PFSK-1 (cell line): ENCODE measurements at regions not wholly inside any gene's neighbourhood (a gene's known extent, or its start where the extent isn't known, plus 50 kb on each side); places are given as distances from the start of the nearest gene placed in this dataset.

Experiments used
- FOXP2 ChIP-seq: optimal IDR thresholded peaks from 2 replicates; pipeline ENCODE3; 2011; ENCODE audit warnings: borderline replicate concordance, control low read depth, inconsistent platforms; ENCODE audit not compliant: insufficient read depth; ENCODE audit errors: extremely low read length, extremely low read depth
- POLR2AphosphoS5 ChIP-seq: IDR thresholded peaks from 2 replicates; pipeline ENCODE4 v1.6.1; 2012; ENCODE audit warnings: low read depth, mild to moderate bottlenecking, control low read depth, low read length, moderate library complexity
- REST ChIP-seq, 2 experiments: IDR thresholded peaks; 2 replicates each; pipeline versions ENCODE4 v1.6.1 to v1.8.0; 2011 to 2012; ENCODE audit warnings: low read depth in 2 of 2, low read length in 2 of 2, control low read depth in 1 of 2, inconsistent platforms in 1 of 2, mild to moderate bottlenecking in 1 of 2, moderate library complexity in 1 of 2; ENCODE audit not compliant: insufficient read depth in 1 of 2
- SIN3A ChIP-seq: IDR thresholded peaks from 2 replicates; pipeline ENCODE4 v1.6.1; 2012; ENCODE audit warnings: mild to moderate bottlenecking, low read length, moderate library complexity, borderline replicate concordance; ENCODE audit not compliant: insufficient read depth
- TAF1 ChIP-seq: IDR thresholded peaks from 2 replicates; pipeline ENCODE4 v1.6.1; 2012; ENCODE audit warnings: low read length, control low read depth, borderline replicate concordance; ENCODE audit not compliant: insufficient read depth

DNA sequence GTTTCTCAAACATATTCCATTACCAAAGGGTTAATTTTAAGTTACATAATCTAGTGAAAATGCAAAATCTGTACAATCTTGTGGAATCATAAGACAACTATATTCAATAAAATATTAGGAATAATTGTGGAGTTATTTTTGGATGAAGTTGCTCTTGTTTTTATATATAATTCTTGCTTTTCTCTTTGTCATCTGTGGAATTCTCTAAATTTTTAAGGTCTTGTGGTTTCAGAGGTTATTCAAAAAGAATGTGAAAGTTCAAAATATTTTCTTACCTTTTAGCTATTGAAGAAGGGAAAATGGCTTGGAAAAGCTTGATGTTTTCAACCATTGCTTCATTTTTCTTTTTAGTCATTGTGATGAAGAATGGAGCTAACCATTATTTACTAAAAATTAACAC is 552.1 kb downstream of the TFEC start:
- TF ChIP-seq REST (IDR thresholded peaks at IDR 0.05; ENCODE audit: insufficient read depth in 1 of 2, low read depth in 2 of 2, low read length in 2 of 2), result no peak
- no peak for TF ChIP-seq FOXP2
- no peak for TF ChIP-seq SIN3A
- TF ChIP-seq POLR2AphosphoS5, result no peak

- TF ChIP-seq REST (IDR thresholded peaks at IDR 0.05; ENCODE audit: insufficient read depth in 1 of 2, low read depth in 2 of 2, low read length in 2 of 2) (no peak), FOXP2 (no peak), POLR2AphosphoS5 (no peak), TAF1 (no peak), SIN3A (no peak)
These were observed 553.3 kb downstream of the TFEC start for GRCh38 chr7:115477193-115477651.

GRCh38 chr7:115476671-115477181 is 553.8 kb downstream of the TFEC start:
- no peak for TF ChIP-seq TAF1
- TF ChIP-seq FOXP2, result no peak
- TF ChIP-seq SIN3A, result no peak

DNA sequence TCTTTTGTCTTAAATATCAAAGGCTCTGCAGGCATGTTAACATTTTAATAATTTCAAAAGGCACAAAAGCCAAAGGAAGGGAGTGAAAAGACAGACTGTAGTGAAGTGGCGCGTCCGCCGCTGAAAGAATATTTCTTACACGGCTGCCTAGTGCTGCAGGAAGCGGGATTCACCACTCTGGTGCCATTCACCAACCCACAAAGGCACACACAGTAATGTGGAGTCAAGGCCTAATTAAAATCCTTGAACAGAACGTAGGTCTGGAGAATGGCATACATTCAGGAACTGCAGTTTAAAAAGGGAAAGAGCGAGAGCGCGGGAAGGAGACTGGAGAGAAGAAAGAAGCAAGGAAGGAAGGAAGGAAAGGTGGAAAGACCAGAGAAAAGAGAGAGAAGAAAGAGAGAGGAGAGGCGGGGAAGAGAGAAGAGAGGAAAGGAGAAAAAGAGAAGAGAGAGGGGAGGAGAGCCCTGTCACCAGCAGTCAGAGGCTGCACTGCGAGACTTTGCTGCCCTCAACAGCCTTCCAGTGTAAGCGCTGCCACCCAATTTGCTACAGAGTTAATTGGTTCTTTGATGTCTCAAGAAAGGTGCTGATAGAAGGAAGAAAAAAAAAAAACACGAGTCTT is 554.0 kb downstream of the MDFIC start:
- TF ChIP-seq REST (IDR thresholded peaks at IDR 0.05; ENCODE audit: insufficient read depth in 1 of 2, low read depth in 2 of 2, low read length in 2 of 2) (no peak), FOXP2 (no peak), SIN3A (no peak), POLR2AphosphoS5 (no peak), TAF1 (no peak)

DNA sequence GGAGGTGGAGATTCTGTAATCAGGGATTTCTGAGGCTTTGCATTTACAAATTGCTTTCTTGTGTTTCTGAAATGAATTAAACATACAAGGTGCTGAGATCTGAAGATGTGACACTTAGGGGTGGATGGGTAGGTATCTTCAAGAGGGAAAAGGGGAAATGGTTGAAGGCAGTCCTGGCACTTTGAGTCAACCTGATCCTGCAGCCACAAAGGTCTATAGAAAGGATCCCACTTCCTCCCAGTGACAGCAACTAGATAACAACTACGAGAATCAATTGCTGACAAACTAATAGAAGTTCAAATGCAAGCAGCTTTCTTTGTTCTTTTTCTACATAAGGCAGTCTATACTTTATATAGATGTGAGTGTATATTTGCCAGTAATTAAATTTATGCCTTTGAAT is 553.3 kb downstream of the MDFIC start:
- TF ChIP-seq POLR2AphosphoS5 (no peak), REST (IDR thresholded peaks at IDR 0.05; ENCODE audit: insufficient read depth in 1 of 2, low read depth in 2 of 2, low read length in 2 of 2) (no peak), FOXP2 (no peak), TAF1 (no peak), SIN3A (no peak)
